ENCODE measurements at regions not wholly inside any gene's neighbourhood (a gene's known extent, or its start where the extent isn't known, plus 50 kb on each side); places are given as distances from the start of the nearest gene placed in this dataset.
A peak's percentile ranks its signal among the peaks of the same experiment; 100 is the strongest.
"Not testable (repeated sequence)": the region's sequence is repeated elsewhere in the genome, so short reads cannot be mapped to it uniquely, and the experiment has no call there.

- no peak for DNase-seq
These were observed 164.4 kb upstream of the JARID2 start for GRCh38 chr6:15081447-15081846.

DNA sequence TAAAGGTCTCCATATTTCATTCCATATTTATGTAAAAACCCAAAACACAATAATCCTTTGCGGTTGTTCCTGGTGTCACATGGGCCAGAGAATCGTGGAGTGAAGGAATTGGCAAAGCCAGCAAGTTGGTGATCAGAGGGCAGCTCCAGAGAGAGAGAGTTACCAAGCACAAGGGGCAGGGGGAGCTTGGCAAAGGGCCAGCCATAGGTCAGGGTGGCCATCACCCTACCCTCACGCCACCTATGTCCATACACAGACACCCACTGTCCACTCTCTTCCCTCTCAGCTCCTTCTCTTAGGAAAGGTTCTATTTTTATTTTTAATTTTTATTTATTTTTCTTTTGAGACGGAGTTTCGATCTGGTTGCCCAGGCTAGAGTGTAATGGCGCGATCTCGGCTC lies 163.2 kb upstream of the JARID2 start:
- no peak for DNase-seq

DNA sequence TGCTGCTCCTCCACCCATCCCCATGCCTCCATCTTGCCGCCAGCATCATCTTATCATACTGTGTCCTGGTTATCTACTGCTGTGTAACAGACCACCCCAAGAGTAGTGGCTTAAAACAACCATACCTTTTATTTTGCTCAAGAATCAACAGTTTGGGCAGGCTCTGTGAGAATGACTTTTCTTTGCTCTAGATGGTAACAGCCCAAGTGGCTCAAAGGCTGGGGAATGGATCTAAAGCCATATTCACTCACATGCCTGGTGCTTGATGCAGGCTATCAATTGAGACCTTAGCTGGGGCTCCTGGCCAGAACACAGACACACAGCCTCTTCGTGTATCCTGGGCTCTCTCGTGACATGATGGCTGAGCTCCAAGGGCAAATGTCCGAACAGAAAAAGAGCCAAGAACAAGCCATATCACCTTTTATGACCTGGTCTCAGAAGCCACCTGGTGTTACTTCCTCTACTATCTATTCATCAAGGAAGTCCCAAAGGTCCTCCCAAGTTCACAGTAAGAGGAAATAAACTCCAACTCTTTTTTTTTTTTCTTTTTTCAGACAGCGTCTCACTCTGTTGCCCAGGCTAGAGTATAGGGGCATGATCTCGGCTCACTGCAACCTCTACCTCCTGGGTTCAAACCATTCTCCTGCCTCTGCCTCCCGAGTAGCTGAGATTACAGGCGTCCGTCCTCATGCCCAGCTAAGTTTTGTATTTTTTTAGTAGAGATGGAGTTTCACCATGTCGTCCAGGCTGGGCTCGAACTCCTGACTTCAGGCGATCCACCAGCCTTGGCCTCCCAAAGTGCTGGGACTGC lies 159.3 kb upstream of the JARID2 start:
- DNase-seq: no peak

DNA sequence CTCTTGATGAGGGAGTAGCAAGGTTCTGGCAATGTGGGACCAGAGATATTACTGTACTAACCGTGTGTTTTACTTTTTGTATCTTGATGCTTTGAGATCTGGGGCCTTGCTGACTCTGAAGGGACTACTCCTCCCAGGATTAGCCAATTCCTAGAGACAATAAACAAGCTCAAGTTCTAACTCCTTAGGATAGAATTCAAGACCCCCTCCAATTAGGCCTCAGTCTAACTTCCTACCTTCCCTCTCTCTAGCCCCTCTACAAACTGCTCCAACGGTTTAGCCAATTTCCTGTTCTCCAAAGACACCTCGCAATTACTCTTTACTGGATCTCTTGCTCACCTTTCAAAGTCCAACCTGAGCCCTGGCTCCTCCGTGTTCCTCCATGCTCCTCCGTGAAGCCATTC lies 158.7 kb upstream of the JARID2 start:
- DNase-seq: no peak

DNA sequence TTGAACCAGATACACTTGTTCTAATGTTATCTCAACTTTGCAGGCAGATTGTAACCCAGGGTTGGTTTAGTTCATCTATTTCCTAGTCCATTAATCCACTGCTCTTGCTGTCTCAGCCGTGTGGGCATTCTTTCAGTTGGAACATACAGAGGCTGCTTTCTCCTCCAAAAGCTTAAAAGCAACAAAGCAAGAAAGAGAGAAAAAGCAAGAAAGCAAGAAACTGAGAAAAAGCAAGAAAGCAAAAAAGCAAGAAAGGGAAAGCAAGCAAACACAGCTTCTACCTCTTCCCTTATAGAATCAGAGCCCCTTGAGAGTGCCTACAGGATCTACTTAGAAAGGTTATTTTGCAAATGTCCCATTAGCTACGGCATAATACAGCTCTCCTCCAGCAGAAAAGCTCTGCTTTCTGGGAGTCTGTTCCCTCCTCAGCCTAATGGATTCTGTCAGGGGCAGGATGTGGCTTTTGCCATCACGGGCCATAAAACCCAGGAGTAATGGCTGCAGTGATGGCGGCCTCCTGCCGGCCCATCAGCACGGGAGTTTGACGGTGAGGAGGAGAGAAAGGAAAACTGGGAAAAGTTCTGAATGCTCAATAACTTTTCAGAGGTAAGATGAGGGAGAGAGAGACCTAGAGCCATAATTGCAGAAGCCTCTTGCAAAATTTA lies 156.8 kb upstream of the JARID2 start:
- no peak for DNase-seq

DNA sequence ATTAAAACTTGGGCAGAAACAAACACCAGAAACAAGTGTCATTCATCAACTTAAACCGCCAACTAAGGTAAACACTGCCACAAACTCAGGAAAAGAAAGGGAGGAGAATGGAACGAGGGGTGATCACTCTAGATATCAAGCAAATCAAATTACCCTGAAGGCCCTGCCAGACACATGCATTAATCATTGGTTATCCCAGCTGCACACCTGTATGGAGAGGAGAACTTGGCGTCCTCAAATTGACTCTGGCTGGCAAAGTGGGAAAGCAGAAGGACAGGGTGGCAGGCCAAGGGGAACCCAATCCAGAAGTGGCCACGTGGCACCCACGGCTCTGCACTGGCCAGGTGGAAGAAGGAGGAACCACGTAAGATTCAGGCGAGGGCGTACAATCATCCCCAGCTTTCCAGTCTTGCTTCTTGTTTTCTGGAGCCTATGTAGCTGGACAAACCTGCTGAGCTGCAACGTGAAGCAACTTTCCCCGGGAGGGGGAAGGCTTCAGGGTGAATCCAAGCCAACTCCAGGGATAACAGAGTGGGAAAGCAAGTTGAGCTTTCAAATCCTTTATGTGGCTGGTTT lies 156.2 kb upstream of the JARID2 start:
- no peak for DNase-seq

DNA sequence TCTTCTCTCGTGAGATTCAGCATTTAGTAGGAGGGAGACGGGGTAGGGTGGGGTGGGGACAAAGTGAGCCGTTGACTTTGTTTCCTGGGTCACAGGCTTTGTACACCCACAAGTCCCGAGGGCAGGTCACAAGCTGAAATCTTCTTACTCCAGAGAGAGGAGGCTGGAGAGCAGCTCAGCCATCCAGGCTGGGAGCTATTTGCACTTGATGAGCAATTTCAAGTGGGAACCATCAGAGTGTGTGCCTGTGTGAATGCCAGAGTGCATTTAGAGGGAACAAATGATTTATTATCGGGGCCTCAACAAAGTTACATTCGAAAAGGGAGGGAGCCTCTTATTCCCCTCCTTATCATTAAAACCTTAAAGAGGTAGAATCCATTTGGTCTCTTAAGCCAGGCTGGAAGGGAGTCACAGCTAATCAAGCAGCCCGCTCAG lies 155.7 kb upstream of the JARID2 start:
- peak in 1 of 2 donors; percentile 16 for DNase-seq

GRCh38 chr6:15090745-15091384 lies 155.0 kb upstream of the JARID2 start:
- DNase-seq: no peak

- no peak for DNase-seq
These were observed 148.7 kb upstream of the JARID2 start for GRCh38 chr6:15096894-15097837.

- DNase-seq: no peak
These were observed 144.7 kb upstream of the JARID2 start for GRCh38 chr6:15101130-15101529.

DNA sequence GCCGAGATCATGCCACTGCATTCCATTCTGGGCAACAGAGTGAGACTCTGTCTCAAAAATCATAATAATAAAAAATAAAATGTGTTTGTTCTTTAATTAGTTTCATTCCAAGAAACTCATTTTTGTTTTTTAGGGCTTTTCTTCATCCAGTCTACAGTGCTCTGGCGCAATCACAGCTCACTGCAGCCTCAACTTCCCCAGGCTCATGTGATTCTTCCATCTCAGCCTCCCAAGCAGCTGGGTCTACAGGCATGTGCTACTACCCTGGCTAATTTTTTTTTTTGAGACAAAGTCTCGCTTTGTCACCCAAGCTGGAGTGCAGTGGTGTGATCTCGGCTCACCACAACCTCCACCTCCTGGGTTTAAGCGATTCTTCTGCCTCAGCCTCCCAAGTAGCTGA lies 143.6 kb upstream of the JARID2 start:
- no peak for DNase-seq

GRCh38 chr6:15106958-15107643 lies 138.8 kb upstream of the JARID2 start:
- no peak for DNase-seq

- DNase-seq: no peak
These were observed 138.1 kb upstream of the JARID2 start for GRCh38 chr6:15107644-15108382.

GRCh38 chr6:15108383-15108715 lies 137.5 kb upstream of the JARID2 start:
- DNase-seq: no peak

DNA sequence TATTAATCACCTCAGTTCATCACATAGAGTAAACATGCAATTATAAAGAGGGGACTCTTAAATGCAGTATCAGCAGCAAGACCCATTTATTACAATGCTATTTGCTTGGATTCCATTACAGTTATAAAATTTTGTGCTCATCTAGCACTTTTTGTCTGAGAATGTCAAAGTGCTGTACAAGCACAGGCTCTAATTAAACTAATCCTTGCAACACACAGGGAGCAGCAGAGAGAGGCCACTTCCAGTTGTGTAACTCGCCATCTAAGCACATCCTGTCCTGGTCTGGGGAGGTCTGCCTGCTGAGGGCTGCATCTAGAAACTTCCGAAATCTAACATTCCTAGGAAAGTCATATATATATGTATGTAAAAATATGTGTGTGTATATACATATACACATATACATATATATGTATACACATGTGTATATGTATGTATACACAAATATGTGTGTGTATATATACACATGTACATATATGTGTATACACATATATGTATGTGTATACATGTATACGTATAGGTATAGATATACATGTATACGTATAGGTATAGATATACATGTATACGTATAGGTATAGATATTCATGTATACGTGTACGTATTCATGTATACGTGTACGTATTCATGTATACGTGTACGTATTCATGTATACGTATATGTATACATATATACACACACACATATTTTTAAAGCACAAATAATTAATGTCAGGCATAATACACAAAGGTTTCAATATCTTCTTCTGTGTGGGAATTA lies 136.4 kb upstream of the JARID2 start:
- DNase-seq: peak; percentile 40 to 59

GRCh38 chr6:15110726-15111354 lies 135.0 kb upstream of the JARID2 start:
- peak; percentile 33 to 46 for DNase-seq

- not testable (repeated sequence) for DNase-seq
These were observed 134.3 kb upstream of the JARID2 start for GRCh38 chr6:15111576-15111975.

- no peak for DNase-seq
These were observed 132.3 kb upstream of the JARID2 start for GRCh38 chr6:15113587-15113986.

DNA sequence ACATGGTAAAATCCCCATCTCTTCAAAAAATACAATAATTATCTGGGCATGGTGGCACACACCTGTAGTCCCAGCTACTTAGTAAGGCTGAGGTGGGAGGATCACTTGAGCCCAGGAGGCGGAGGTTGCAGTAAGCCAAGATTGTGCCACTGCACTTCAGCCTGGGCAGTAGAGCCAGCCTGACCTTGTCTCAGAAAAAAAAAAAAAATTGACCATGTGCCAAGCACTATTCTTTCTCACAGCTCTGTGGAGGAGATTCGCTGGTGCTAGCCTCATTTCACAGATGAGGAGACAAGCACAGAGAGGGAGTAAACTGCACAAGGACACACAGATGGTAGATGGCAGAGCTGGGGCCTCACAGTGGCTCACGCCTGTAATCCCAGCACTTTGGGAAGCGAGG lies 131.8 kb upstream of the JARID2 start:
- no peak for DNase-seq

Measured in right lung (tissue), 2 donors.